IMR-90 (cell line): ENCODE measurements at regions not wholly inside any gene's neighbourhood (a gene's known extent, or its start where the extent isn't known, plus 50 kb on each side); places are given as distances from the start of the nearest gene placed in this dataset.

Experiments
- ATAC-seq: fragments of 200-7000 bp; cut with Tn5 transposase; 2 replicates; pipeline ENCODE4 v1.9.1; 2020; ENCODE audit warnings: low read depth, mild to moderate bottlenecking, moderate library complexity
- BruUV-seq: library from RNA; stranded (reverse); fragments of 400-500 nt; replicated peaks from 2 replicates; lab custom pipeline; 2021; lab: Mats Ljungman, UMichigan
- CTCF ChIA-PET: fragments of 300-600 bp; formaldehyde crosslinking; extraction: SDS; loops from one replicate; lab custom pipeline; 2021; ENCODE audit warnings: antibody characterized with exemption; lab: Yijun Ruan, JAX
- POLR2A ChIA-PET: fragments of 300-600 bp; sonication (Branson Sonifier 250); formaldehyde crosslinking; loops from one replicate; lab custom pipeline; 2022; ENCODE audit warnings: antibody characterized with exemption; ENCODE audit not compliant: unreplicated experiment; lab: Charles Lee
- DNase-seq: peaks from one replicate; pipeline ENCODE4 v3.0.0; 2013
- H2AFZ ChIP-seq: replicated peaks from 2 replicates; pipeline ENCODE3; 2013; ENCODE audit warnings: low read length, mild to moderate bottlenecking; ENCODE audit not compliant: poor library complexity
- H2AK5ac ChIP-seq: 2 replicates; pipeline ENCODE4 v1.6.1; 2013; ENCODE audit warnings: low read depth, low read length, inconsistent platforms
- H2AK9ac ChIP-seq: replicated peaks from 2 replicates; pipeline ENCODE3; 2013; ENCODE audit warnings: mild to moderate bottlenecking, low read depth, low read length, moderate library complexity; ENCODE audit not compliant: poor library complexity
- H2BK120ac ChIP-seq: 2 replicates; pipeline ENCODE4 v1.6.1; 2013; ENCODE audit warnings: low read depth, low read length, inconsistent platforms
- H2BK15ac ChIP-seq: 3 replicates; pipeline ENCODE4 v1.6.1; 2013; ENCODE audit warnings: low read depth, low read length, inconsistent platforms
- H2BK20ac ChIP-seq: 2 replicates; pipeline ENCODE4 v1.6.1; 2013; ENCODE audit warnings: low read depth, mild to moderate bottlenecking, inconsistent platforms, low read length, moderate library complexity
- H2BK5ac ChIP-seq: 2 replicates; pipeline ENCODE4 v1.6.1; 2013; ENCODE audit warnings: mild to moderate bottlenecking, low read depth, low read length, inconsistent platforms; ENCODE audit not compliant: poor library complexity, severe bottlenecking
- H3K14ac ChIP-seq: replicated peaks from 2 replicates; pipeline ENCODE4 v1.6.1; 2013; ENCODE audit warnings: low read depth, low read length, inconsistent platforms
- H3K18ac ChIP-seq: 2 replicates; pipeline ENCODE4 v1.6.1; 2013; ENCODE audit warnings: low read depth, low read length, control low read depth
- H3K23ac ChIP-seq: 2 replicates; pipeline ENCODE4 v1.6.1; 2013; ENCODE audit warnings: low read depth, low read length, inconsistent platforms
- H3K27ac ChIP-seq: 2 replicates; pipeline ENCODE4 v1.5.1; 2013; ENCODE audit warnings: mild to moderate bottlenecking, control low read depth, low read length; ENCODE audit not compliant: insufficient read depth
- H3K27me3 ChIP-seq: 2 replicates; pipeline ENCODE4 v1.6.1; 2013; ENCODE audit warnings: low read length; ENCODE audit not compliant: control insufficient read depth, insufficient read depth
- H3K36me3 ChIP-seq: 2 replicates; pipeline ENCODE4 v1.6.1; 2013; ENCODE audit warnings: low read length, mixed read lengths; ENCODE audit not compliant: control insufficient read depth, insufficient read depth
- H3K4ac ChIP-seq: 2 replicates; pipeline ENCODE4 v1.6.1; 2013; ENCODE audit warnings: low read depth, low read length, inconsistent platforms
- H3K4me1 ChIP-seq: 2 replicates; pipeline ENCODE4 v1.6.1; 2013; ENCODE audit warnings: low read length, mixed read lengths; ENCODE audit not compliant: control insufficient read depth, insufficient read depth
- H3K4me2 ChIP-seq: 2 replicates; pipeline ENCODE4 v1.6.1; 2013; ENCODE audit warnings: low read depth, mild to moderate bottlenecking, control low read depth, low read length, moderate library complexity
- H3K4me3 ChIP-seq: 2 replicates; pipeline ENCODE4 v1.5.1; 2013; ENCODE audit warnings: low read depth, mild to moderate bottlenecking, control low read depth, low read length, moderate library complexity; ENCODE audit not compliant: insufficient read depth
- H3K56ac ChIP-seq: 2 replicates; pipeline ENCODE4 v1.6.1; 2013; ENCODE audit warnings: low read length, inconsistent platforms; ENCODE audit not compliant: insufficient read depth; ENCODE audit errors: extremely low read depth
- H3K79me1 ChIP-seq, 2 experiments: 2 replicates each; pipeline ENCODE4 v1.6.1; 2013; ENCODE audit warnings: low read length in 2 of 2, inconsistent platforms in 1 of 2, low read depth in 1 of 2
- H3K9ac ChIP-seq: 2 replicates; pipeline ENCODE4 v1.6.1; 2013; ENCODE audit warnings: low read depth, low read length, control low read depth
- H3K9me1 ChIP-seq: 2 replicates; pipeline ENCODE4 v1.6.1; 2013; ENCODE audit warnings: low read length, inconsistent platforms; ENCODE audit not compliant: insufficient read depth
- H3K9me3 ChIP-seq: 2 replicates; pipeline ENCODE4 v1.6.1; 2013; ENCODE audit warnings: low read length; ENCODE audit not compliant: control insufficient read depth, insufficient read depth
- H4K20me1 ChIP-seq: 2 replicates; pipeline ENCODE4 v1.6.1; 2013; ENCODE audit warnings: low read length, inconsistent platforms; ENCODE audit not compliant: insufficient read depth
- H4K5ac ChIP-seq: 2 replicates; pipeline ENCODE4 v1.6.1; 2013; ENCODE audit warnings: mild to moderate bottlenecking, low read depth, low read length, control low read depth
- H4K8ac ChIP-seq, 2 experiments: 2 replicates each; pipeline ENCODE4 v1.6.1; 2013; ENCODE audit warnings: low read depth in 2 of 2, low read length in 2 of 2, control low read depth in 1 of 2, inconsistent platforms in 1 of 2
- H4K91ac ChIP-seq: 2 replicates; pipeline ENCODE4 v1.6.1; 2013; ENCODE audit warnings: low read depth, low read length, inconsistent platforms; ENCODE audit not compliant: insufficient read depth
- BHLHE40 ChIP-seq: fragments of 150-350 bp; IDR thresholded peaks from 2 replicates; pipeline ENCODE4 v1.6.1; 2016; ENCODE audit warnings: mild to moderate bottlenecking, low read depth, low read length
- CEBPB ChIP-seq: IDR thresholded peaks from 2 replicates; pipeline ENCODE4 v1.6.1; 2012; ENCODE audit warnings: low read depth, low read length, improper control_type of control experiment
- CHD1 ChIP-seq: IDR thresholded peaks from 2 replicates; pipeline ENCODE4 v1.6.1; 2012; ENCODE audit warnings: low read depth, low read length, improper control_type of control experiment
- WGBS, 2 experiments: methylation state at CpG; one replicate each; pipeline versions ENCODE4 v1.1.5 to v1.1.7; 2013; ENCODE audit warnings: missing lambda C conversion rate in 2 of 2; ENCODE audit not compliant: insufficient read length in 1 of 2; ENCODE audit errors: extremely low coverage in 2 of 2; 5-methylcytosine and 5-hydroxymethylcytosine counted together
- dilution Hi-C: fragments of 300-500 bp; cut with HindIII; formaldehyde crosslinking; loops from one replicate; pipeline ENCODE4 v1.14.3; 2018; ENCODE audit warnings: low sequenced_read_pairs; ENCODE audit not compliant: unreplicated experiment
- in situ Hi-C: fragments of 300-500 bp; cut with MboI; formaldehyde crosslinking; loops from 3 replicates; pipeline ENCODE4 v1.14.3; 2019; ENCODE audit warnings: low sequenced_read_pairs, inconsistent platforms, mixed read lengths
- intact Hi-C: fragments of 100-400 bp; cut with micrococcal nuclease; formaldehyde crosslinking; loops from 2 replicates; pipeline ENCODE4 v1.10.0; 2022

GRCh38 chr12:125355614-125356013 lies 290.4 kb downstream of the AACS start:
- Histone ChIP-seq H3K79me1 (no peaks in the 10 kb centered on the region), H3K4ac (no peak overlapping the region), H3K18ac (no peak overlapping the region), H3K4me2 (no peak overlapping the region), H2AK5ac (no peak overlapping the region), H2BK20ac (no peak overlapping the region), H2BK5ac (no peak overlapping the region), H2AFZ (no peak overlapping the region), H4K8ac (no peak overlapping the region), H4K5ac (no peak overlapping the region), H4K20me1 (no peaks in the 10 kb centered on the region), H3K4me1 (no peaks in the 10 kb centered on the region), H3K9me3 (peaks cover 6% of the 10 kb centered on the region), H3K9me1 (no peaks in the 10 kb centered on the region), H2BK15ac (no peak overlapping the region), H3K9ac (no peak overlapping the region), H3K27me3 (no peaks in the 10 kb centered on the region), H3K36me3 (no peaks in the 10 kb centered on the region), H2BK120ac (no peak overlapping the region), H3K14ac (no peak overlapping the region), H3K23ac (no peak overlapping the region), H3K4me3 (no peak overlapping the region), H4K91ac (no peak overlapping the region), H3K27ac (no peak overlapping the region), H3K56ac (no peak overlapping the region), H2AK9ac (no peak overlapping the region)
- no TSS peak for BruUV-seq
- CTCF ChIA-PET, result no interaction called here
- DNase-seq (no peak), ATAC-seq (no peak)
- intact Hi-C loops (no loop called here), dilution Hi-C loops (no loop called here), in situ Hi-C loops (no loop called here)
- POLR2A ChIA-PET, result no interaction called here
- 7% methylated on average over 2 of the region's 7 CpGs; no CpG with 5 or more reads in 1 of the 2 experiments for WGBS, 2 experiments
- TF ChIP-seq CHD1, result no peak
- no peak for TF ChIP-seq CEBPB
- no peak for TF ChIP-seq BHLHE40
